ENCODE measurements at regions not wholly inside any gene's neighbourhood (a gene's known extent, or its start where the extent isn't known, plus 50 kb on each side); places are given as distances from the start of the nearest gene placed in this dataset.

- no peak for DNase-seq
- H3K27ac ChIP-seq, result no peak overlapping the region
- intact Hi-C loops (cut with DNase I), result no loop called here
- no peaks in the 10 kb centered on the region for H3K36me3 ChIP-seq
- TF ChIP-seq POLR2A (IDR thresholded peaks at IDR 0.05), result no peak
- TF ChIP-seq CTCF (IDR thresholded peaks at IDR 0.05), result no peak
- H3K4me3 ChIP-seq, result no peak overlapping the region
- 29 to 32% methylated on average over 1 of the region's 1 CpG for WGBS, 2 donors
- no peaks in the 10 kb centered on the region for H3K27me3 ChIP-seq
- no peaks in the 10 kb centered on the region for H3K9me3 ChIP-seq
- H3K4me1 ChIP-seq, result no peaks in the 10 kb centered on the region
Measured at GRCh38 chr5:92588876-92589275, 992.1 kb downstream of the NR2F1-AS1 start.

- Histone ChIP-seq H3K36me3 (no peaks in the 10 kb centered on the region), H3K4me1 (no peaks in the 10 kb centered on the region), H3K4me3 (no peak overlapping the region), H3K27me3 (no peaks in the 10 kb centered on the region), H3K27ac (no peak overlapping the region), H3K9me3 (no peaks in the 10 kb centered on the region)
- WGBS, 2 donors, result 68 to 76% methylated on average over 3 of the region's 3 CpGs
- no peak for TF ChIP-seq POLR2A (IDR thresholded peaks at IDR 0.05)
- TF ChIP-seq CTCF (IDR thresholded peaks at IDR 0.05), result no peak
- intact Hi-C loops (cut with DNase I), result no loop called here
- no peak for DNase-seq
Measured at GRCh38 chr5:92581690-92582089, 999.3 kb downstream of the NR2F1-AS1 start.

GRCh38 chr5:92581249-92581648, 999.8 kb downstream of the NR2F1-AS1 start:
- Histone ChIP-seq H3K36me3 (no peaks in the 10 kb centered on the region), H3K27ac (no peak overlapping the region), H3K9me3 (no peaks in the 10 kb centered on the region), H3K4me1 (no peaks in the 10 kb centered on the region), H3K27me3 (no peaks in the 10 kb centered on the region), H3K4me3 (no peak overlapping the region)
- DNase-seq, result no peak
- intact Hi-C loops (cut with DNase I), result no loop called here
- no peak for TF ChIP-seq POLR2A (IDR thresholded peaks at IDR 0.05)
- no peak for TF ChIP-seq CTCF (IDR thresholded peaks at IDR 0.05)

GRCh38 chr5:92580814-92581213, 1000.2 kb downstream of the NR2F1-AS1 start:
- Histone ChIP-seq H3K4me1 (no peaks in the 10 kb centered on the region), H3K27ac (no peak overlapping the region), H3K27me3 (no peaks in the 10 kb centered on the region), H3K36me3 (no peaks in the 10 kb centered on the region), H3K4me3 (no peak overlapping the region), H3K9me3 (no peaks in the 10 kb centered on the region)
- DNase-seq, result no peak
- intact Hi-C loops (cut with DNase I), result no loop called here
- WGBS, 2 donors, result 77 to 78% methylated on average over 2 of the region's 2 CpGs
- TF ChIP-seq CTCF (IDR thresholded peaks at IDR 0.05), result no peak
- TF ChIP-seq POLR2A (IDR thresholded peaks at IDR 0.05), result no peak

- 61 to 72% methylated on average over 3 of the region's 3 CpGs for WGBS, 2 donors
- H3K4me3 ChIP-seq, result no peak overlapping the region
- no peak for DNase-seq
- H3K9me3 ChIP-seq, result no peaks in the 10 kb centered on the region
- no peak overlapping the region for H3K27ac ChIP-seq
- intact Hi-C loops (cut with DNase I), result no loop called here
- TF ChIP-seq POLR2A (IDR thresholded peaks at IDR 0.05), result no peak
- no peaks in the 10 kb centered on the region for H3K27me3 ChIP-seq
- H3K36me3 ChIP-seq, result no peaks in the 10 kb centered on the region
- no peaks in the 10 kb centered on the region for H3K4me1 ChIP-seq
Measured at GRCh38 chr5:92574023-92574422, 1007.0 kb downstream of the NR2F1-AS1 start.

GRCh38 chr5:92568522-92568921, 1012.5 kb downstream of the NR2F1-AS1 start:
- no peak for DNase-seq
- no peak for TF ChIP-seq POLR2A (IDR thresholded peaks at IDR 0.05)
- TF ChIP-seq CTCF (IDR thresholded peaks at IDR 0.05), result no peak
- Histone ChIP-seq H3K4me1 (no peaks in the 10 kb centered on the region), H3K27ac (no peak overlapping the region), H3K27me3 (no peaks in the 10 kb centered on the region), H3K4me3 (no peak overlapping the region), H3K36me3 (no peaks in the 10 kb centered on the region), H3K9me3 (no peaks in the 10 kb centered on the region)
- intact Hi-C loops (cut with DNase I), result no loop called here
- WGBS, 2 donors, result 53 to 68% methylated on average over 2 of the region's 2 CpGs
